Neural cell (in vitro differentiated cells): ENCODE measurements at regions not wholly inside any gene's neighbourhood (a gene's known extent, or its start where the extent isn't known, plus 50 kb on each side); places are given as distances from the start of the nearest gene placed in this dataset.

Experiments
- H2AFZ ChIP-seq: fragments of 200-600, 300-800 bp; sonication (generic), shearing (Covaris generic); 2 replicates; pipeline ENCODE4 v1.6.0; 2014; ENCODE audit warnings: low read depth, mild to moderate bottlenecking, antibody characterized with exemption, low read length, moderate library complexity
- H3F3A ChIP-seq: fragments of 200-600 bp; shearing (Covaris generic); 2 replicates; pipeline ENCODE4 v1.6.1; 2016; ENCODE audit warnings: mild to moderate bottlenecking, moderate library complexity, mixed read lengths, antibody characterized with exemption, low read length; ENCODE audit not compliant: insufficient read depth, poor library complexity, severe bottlenecking
- H3K27ac ChIP-seq: fragments of 200-600, 300-800 bp; sonication (generic), shearing (Covaris generic); 2 replicates; pipeline ENCODE4 v1.5.1; 2014; ENCODE audit warnings: mild to moderate bottlenecking, low read length, moderate library complexity
- H3K27me3 ChIP-seq: fragments of 300-800, 200-600 bp; sonication (generic), shearing (Covaris generic); 2 replicates; pipeline ENCODE4 v1.6.0; 2014; ENCODE audit warnings: mild to moderate bottlenecking, low read depth, low read length, moderate library complexity; ENCODE audit not compliant: insufficient read depth
- H3K36me3 ChIP-seq: fragments of 300-800, 200-600 bp; sonication (generic), shearing (Covaris generic); 2 replicates; pipeline ENCODE4 v1.5.1; 2014; ENCODE audit warnings: mild to moderate bottlenecking, antibody characterized with exemption, low read length, moderate library complexity; ENCODE audit not compliant: insufficient read depth
- H3K4me2 ChIP-seq: fragments of 300-800, 200-600 bp; sonication (generic), shearing (Covaris generic); 2 replicates; pipeline ENCODE4 v1.6.0; 2014; ENCODE audit warnings: mild to moderate bottlenecking, low read length
- H3K4me3 ChIP-seq: fragments of 300-800, 200-600 bp; sonication (generic), shearing (Covaris generic); 2 replicates; pipeline ENCODE4 v1.5.1; 2014; ENCODE audit warnings: mild to moderate bottlenecking, low read length, moderate library complexity
- H3K79me2 ChIP-seq: fragments of 200-600 bp; shearing (Covaris generic); replicated peaks from 2 replicates; pipeline ENCODE4 v1.6.0; 2014; ENCODE audit warnings: mild to moderate bottlenecking, low read length, moderate library complexity; ENCODE audit not compliant: insufficient read depth
- H3K9ac ChIP-seq: fragments of 300-800, 200-600 bp; sonication (generic), shearing (Covaris generic); 2 replicates; pipeline ENCODE4 v1.6.1; 2016; ENCODE audit warnings: mild to moderate bottlenecking, low read length, mixed read lengths
- H3K9me2 ChIP-seq: fragments of 200-600 bp; shearing (Covaris generic); 2 replicates; pipeline ENCODE4 v1.6.1; 2016; ENCODE audit warnings: mild to moderate bottlenecking, low read length, mixed read lengths; ENCODE audit not compliant: insufficient read depth
- H3K9me3 ChIP-seq: fragments of 200-600, 300-800 bp; sonication (generic), shearing (Covaris generic); 2 replicates; pipeline ENCODE4 v1.6.1; 2016; ENCODE audit warnings: mild to moderate bottlenecking, mixed run types, low read length, moderate library complexity, mixed read lengths
- H4K20me1 ChIP-seq: fragments of 200-600 bp; shearing (Covaris generic); 2 replicates; pipeline ENCODE4 v1.6.1; 2016; ENCODE audit warnings: mild to moderate bottlenecking, mixed run types; ENCODE audit not compliant: insufficient read depth
- EP300 ChIP-seq: fragments of 450-650 bp; conservative IDR thresholded peaks from 2 replicates; pipeline ENCODE4 v1.6.1; 2014; ENCODE audit warnings: antibody characterized with exemption, mild to moderate bottlenecking, moderate library complexity; ENCODE audit not compliant: poor library complexity, severe bottlenecking
- EZH2 ChIP-seq: fragments of 200-600, 300-800 bp; shearing (Covaris generic), sonication (generic); IDR thresholded peaks from 2 replicates; pipeline ENCODE4 v1.6.1; 2014; ENCODE audit warnings: antibody characterized with exemption, low read length, borderline replicate concordance, mild to moderate bottlenecking; ENCODE audit not compliant: insufficient read depth, poor library complexity, severe bottlenecking
- MXI1 ChIP-seq: fragments of 450-650 bp; conservative IDR thresholded peaks from 2 replicates; pipeline ENCODE4 v1.6.1; 2014; ENCODE audit warnings: antibody characterized with exemption, mild to moderate bottlenecking; ENCODE audit not compliant: poor library complexity, severe bottlenecking
- POLR2AphosphoS5 ChIP-seq: IDR thresholded peaks from 2 replicates; pipeline ENCODE4 v1.6.1; 2012
- RAD21 ChIP-seq: fragments of 450-650 bp; conservative IDR thresholded peaks from 2 replicates; pipeline ENCODE4 v1.6.1; 2014; ENCODE audit warnings: antibody characterized with exemption, mild to moderate bottlenecking, moderate library complexity
- SMC3 ChIP-seq: fragments of 450-650 bp; conservative IDR thresholded peaks from 2 replicates; pipeline ENCODE4 v1.6.1; 2014; ENCODE audit warnings: antibody characterized with exemption, mild to moderate bottlenecking, moderate library complexity; ENCODE audit not compliant: poor library complexity
- TAF1 ChIP-seq: IDR thresholded peaks from 2 replicates; pipeline ENCODE4 v1.6.1; 2012; ENCODE audit warnings: low read depth
- TF ChIP-seq, protein P1 (sequence below): IDR thresholded peaks from 2 replicates; pipeline ENCODE4 v1.6.1; 2012; ENCODE audit warnings: borderline replicate concordance
- TF ChIP-seq, protein P2 (sequence below): fragments of 450-650 bp; IDR thresholded peaks from 2 replicates; pipeline ENCODE4 v1.5.1; 2014; ENCODE audit warnings: antibody characterized with exemption, mild to moderate bottlenecking, moderate library complexity; ENCODE audit not compliant: poor library complexity, severe bottlenecking

DNA sequence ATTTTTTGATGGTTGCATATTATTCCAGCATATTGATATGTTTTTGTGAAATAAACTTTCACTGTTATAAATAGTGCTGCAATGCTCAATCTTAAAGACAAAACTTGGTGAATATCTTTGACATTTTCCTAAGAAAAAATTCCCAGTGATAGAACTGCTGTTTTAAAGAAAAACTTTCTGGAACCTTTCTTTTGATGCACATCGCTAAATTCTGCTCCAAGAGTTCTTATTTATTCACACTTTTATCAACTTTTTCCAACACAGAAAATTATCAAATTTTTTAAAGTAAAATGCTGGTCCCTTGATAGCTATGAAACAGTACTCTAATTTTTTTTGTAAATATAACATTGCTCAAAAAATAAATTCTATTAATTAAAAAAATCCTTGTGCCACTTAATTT, 196.6 kb downstream of the HS3ST3A1 start:
- H3K36me3 ChIP-seq: no peaks in the 10 kb centered on the region
- no peaks in the 10 kb centered on the region for H3K9me2 ChIP-seq
- no peaks in the 10 kb centered on the region for H3F3A ChIP-seq
- H3K4me2 ChIP-seq: no peak overlapping the region
- H3K27me3 ChIP-seq: no peaks in the 10 kb centered on the region
- H3K4me3 ChIP-seq: no peak overlapping the region
- no peak overlapping the region for H2AFZ ChIP-seq
- no peaks in the 10 kb centered on the region for H3K9me3 ChIP-seq
- no peak overlapping the region for H3K9ac ChIP-seq
- no peaks in the 10 kb centered on the region for H3K79me2 ChIP-seq
- H4K20me1 ChIP-seq: no peaks in the 10 kb centered on the region
- TF ChIP-seq SMC3 (no peak), MXI1 (no peak), EP300 (no peak)
- H3K27ac ChIP-seq: no peak overlapping the region

DNA sequence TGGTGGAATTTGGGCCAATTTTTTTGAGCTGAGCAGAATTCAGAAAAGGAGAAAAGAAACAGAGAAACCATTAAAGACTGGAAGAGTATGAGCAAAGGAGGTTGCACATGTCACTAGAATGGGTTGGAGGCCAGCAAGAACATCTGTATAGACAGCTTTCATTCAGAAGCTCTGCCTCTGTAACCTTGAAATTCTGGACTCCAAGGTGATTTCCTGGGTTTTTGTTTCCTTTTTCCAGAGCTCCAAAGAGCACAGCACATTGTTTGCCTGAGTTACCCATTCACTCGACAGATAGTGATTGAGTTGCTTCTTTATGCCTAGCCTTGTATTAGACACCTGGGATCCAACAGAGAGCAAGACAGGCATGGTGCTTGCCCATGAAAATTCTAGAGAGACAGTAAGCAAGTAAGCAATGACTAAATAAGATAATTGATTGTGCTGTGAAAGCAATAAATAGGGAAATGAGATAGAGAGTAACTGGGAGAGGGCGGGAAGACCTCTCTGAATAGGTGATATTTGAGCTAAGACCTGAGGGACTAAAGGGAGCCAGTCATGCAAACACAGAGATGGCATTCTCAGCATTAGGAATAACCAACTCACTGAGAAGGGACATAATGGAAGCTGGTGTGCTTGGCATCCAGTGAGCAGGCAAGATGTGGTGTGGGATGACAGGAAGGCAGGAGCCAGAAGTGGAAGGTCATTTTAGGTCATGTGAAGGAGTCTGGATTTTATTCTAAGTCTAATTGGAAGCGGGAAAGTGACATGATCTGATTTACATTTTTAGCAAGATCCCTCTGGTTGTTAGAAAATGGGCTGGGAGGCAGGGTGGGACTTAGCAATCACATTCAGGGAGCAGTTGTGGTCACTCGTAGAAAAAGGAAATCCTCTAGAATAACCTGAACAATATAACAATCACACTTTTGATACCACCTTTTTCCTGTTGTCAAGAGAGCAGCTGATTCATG, 197.5 kb downstream of the HS3ST3A1 start:
- TF ChIP-seq EZH2 (no peak), POLR2AphosphoS5 (no peak), SMC3 (no peak), RAD21 (no peak), EP300 (no peak), TAF1 (no peak), MXI1 (no peak)
- TF ChIP-seq, protein P1, sequence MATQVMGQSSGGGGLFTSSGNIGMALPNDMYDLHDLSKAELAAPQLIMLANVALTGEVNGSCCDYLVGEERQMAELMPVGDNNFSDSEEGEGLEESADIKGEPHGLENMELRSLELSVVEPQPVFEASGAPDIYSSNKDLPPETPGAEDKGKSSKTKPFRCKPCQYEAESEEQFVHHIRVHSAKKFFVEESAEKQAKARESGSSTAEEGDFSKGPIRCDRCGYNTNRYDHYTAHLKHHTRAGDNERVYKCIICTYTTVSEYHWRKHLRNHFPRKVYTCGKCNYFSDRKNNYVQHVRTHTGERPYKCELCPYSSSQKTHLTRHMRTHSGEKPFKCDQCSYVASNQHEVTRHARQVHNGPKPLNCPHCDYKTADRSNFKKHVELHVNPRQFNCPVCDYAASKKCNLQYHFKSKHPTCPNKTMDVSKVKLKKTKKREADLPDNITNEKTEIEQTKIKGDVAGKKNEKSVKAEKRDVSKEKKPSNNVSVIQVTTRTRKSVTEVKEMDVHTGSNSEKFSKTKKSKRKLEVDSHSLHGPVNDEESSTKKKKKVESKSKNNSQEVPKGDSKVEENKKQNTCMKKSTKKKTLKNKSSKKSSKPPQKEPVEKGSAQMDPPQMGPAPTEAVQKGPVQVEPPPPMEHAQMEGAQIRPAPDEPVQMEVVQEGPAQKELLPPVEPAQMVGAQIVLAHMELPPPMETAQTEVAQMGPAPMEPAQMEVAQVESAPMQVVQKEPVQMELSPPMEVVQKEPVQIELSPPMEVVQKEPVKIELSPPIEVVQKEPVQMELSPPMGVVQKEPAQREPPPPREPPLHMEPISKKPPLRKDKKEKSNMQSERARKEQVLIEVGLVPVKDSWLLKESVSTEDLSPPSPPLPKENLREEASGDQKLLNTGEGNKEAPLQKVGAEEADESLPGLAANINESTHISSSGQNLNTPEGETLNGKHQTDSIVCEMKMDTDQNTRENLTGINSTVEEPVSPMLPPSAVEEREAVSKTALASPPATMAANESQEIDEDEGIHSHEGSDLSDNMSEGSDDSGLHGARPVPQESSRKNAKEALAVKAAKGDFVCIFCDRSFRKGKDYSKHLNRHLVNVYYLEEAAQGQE: no peak
- TF ChIP-seq, protein P2, sequence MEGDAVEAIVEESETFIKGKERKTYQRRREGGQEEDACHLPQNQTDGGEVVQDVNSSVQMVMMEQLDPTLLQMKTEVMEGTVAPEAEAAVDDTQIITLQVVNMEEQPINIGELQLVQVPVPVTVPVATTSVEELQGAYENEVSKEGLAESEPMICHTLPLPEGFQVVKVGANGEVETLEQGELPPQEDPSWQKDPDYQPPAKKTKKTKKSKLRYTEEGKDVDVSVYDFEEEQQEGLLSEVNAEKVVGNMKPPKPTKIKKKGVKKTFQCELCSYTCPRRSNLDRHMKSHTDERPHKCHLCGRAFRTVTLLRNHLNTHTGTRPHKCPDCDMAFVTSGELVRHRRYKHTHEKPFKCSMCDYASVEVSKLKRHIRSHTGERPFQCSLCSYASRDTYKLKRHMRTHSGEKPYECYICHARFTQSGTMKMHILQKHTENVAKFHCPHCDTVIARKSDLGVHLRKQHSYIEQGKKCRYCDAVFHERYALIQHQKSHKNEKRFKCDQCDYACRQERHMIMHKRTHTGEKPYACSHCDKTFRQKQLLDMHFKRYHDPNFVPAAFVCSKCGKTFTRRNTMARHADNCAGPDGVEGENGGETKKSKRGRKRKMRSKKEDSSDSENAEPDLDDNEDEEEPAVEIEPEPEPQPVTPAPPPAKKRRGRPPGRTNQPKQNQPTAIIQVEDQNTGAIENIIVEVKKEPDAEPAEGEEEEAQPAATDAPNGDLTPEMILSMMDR: no peak
- Histone ChIP-seq H3K79me2 (no peaks in the 10 kb centered on the region), H3K9me2 (no peaks in the 10 kb centered on the region), H2AFZ (no peak overlapping the region), H3K4me3 (no peak overlapping the region), H3K9me3 (no peaks in the 10 kb centered on the region), H3K27me3 (no peaks in the 10 kb centered on the region), H3F3A (no peaks in the 10 kb centered on the region), H3K9ac (no peak overlapping the region), H4K20me1 (no peaks in the 10 kb centered on the region), H3K27ac (no peak overlapping the region), H3K4me2 (no peak overlapping the region), H3K36me3 (no peaks in the 10 kb centered on the region)
